GM19025 (cell line): ENCODE measurements at regions not wholly inside any gene's neighbourhood (a gene's known extent, or its start where the extent isn't known, plus 50 kb on each side); places are given as distances from the start of the nearest gene placed in this dataset.

Experiments used
- ATAC-seq: cut with Tn5 transposase; IDR thresholded peaks from one replicate; pipeline ENCODE4 v1.9.1; 2021; ENCODE audit warnings: mild to moderate bottlenecking, low read depth, moderate library complexity; ENCODE audit not compliant: unreplicated experiment

GRCh38 chr5:4150067-4150466, 554.4 kb downstream of the IRX1 start:
- ATAC-seq, result no peak

- ATAC-seq, result no peak
Observed at GRCh38 chr5:4156153-4156552, 560.5 kb downstream of the IRX1 start.

DNA sequence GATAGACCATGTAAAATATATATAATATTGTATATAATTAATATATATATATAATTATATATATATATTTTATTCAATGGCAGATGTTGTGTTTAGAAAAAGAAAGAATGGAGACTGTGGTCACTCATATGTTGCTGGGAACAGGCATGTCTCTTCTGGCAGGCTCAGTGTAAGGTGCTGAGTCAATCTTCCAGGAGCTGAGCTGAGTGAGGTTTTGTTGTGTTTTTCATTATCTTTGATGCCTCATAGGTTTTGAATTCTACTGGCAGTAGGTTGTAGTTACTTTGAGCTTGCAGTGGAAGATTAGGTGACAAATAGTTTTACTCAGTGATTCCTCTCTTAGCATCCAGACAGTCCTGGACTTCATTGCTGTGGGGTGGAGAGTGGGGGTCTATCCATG, 561.3 kb downstream of the IRX1 start:
- ATAC-seq, result no peak

DNA sequence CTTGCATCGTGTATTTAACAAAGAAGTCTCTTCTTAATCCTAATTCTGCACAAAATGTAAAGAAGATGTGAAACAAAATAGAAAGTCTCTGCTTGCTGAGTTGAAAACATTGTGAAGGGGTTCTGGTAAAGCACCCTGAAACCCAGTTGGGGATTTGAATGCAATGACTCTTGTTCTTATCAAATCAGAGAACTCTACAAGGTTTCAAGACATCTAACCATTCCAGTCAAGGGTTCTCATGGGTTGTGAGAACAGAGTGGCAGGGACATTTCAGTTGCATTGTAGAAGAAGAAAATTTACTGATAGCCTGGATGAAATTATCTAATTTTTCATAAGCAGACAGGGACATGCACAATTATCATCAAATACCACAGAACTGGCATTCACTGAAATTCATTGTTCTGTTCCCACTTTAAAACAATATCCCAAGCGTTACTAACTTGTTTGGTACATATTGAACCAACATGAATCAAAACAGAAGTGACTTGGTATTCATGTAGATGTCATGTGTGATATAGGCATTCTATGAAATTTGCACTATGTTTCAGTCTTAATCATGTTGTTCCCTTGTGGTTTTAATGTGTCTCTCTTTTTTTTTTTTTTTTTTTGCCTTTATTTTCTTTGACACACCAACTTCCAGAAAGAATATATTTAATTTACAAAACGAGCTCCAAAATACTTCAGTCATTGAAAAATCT, 563.3 kb downstream of the IRX1 start:
- ATAC-seq, result no peak

- ATAC-seq, result no peak
Observed at GRCh38 chr5:4159681-4160080, 564.0 kb downstream of the IRX1 start.

GRCh38 chr5:4164167-4164566, 568.5 kb downstream of the IRX1 start:
- ATAC-seq, result no peak

- ATAC-seq, result no peak
Observed at GRCh38 chr5:4180703-4181102, 585.1 kb downstream of the IRX1 start.

DNA sequence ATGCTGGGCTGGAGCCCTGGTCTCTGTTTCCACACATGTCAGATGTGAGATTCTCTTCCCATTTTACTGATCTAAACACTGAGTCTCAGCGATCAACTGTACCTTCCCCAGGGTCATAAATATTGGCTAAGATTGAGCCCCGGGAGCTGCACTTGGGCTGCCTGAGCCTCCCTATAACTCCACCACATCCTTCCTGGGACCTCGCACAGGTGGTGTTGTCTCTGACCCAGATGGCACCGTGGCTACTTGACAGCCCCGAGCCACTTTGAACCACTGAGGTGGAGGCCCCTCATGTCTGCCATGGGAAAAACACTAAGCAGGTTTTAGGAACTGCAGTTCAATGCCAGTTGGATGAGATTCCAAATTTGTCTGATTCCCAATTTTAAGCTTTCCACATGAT, 586.5 kb downstream of the IRX1 start:
- no peak for ATAC-seq

DNA sequence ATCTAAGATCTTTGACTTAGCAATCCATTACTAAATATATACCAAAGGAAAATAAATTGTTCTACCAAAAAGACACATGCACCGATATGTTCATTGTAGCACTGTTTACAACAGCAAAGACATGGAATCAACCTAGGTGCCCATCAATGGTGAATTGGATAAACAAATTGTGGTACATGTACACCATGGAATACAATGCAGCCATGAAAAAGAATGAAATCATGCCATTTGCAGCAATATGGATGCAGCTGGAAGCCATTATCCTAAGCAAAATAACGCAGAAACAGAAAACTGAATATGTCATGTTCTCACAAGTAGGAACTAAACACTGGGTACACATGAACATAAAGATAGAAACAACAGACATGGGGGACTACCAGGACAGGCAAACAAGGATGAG, 589.5 kb downstream of the IRX1 start:
- ATAC-seq, result no peak

- ATAC-seq, result no peak
Observed at GRCh38 chr5:4188704-4189103, 593.1 kb downstream of the IRX1 start.

DNA sequence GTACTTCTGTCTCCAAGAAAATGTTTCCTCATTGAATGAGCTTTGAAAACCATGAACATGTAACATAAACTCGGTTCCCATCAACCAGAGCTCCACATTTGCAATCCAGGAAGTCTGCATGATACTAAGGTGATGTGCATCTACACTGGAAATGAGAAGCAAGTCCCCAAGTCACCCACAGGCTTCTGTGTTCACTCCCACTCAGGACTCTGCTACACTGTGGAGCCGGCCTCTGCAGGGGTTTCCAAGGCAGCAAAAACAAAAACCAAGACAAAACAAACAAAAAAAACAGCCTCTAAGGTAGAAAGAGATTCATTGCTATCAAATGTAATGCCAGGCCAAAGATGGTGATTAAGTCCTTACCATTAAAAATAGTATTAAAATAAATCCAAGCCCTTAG, 593.7 kb downstream of the IRX1 start:
- no peak for ATAC-seq

GRCh38 chr5:4191041-4191440, 595.4 kb downstream of the IRX1 start:
- ATAC-seq, result no peak

- ATAC-seq, result no peak
Observed at GRCh38 chr5:4191703-4192102, 596.1 kb downstream of the IRX1 start.

DNA sequence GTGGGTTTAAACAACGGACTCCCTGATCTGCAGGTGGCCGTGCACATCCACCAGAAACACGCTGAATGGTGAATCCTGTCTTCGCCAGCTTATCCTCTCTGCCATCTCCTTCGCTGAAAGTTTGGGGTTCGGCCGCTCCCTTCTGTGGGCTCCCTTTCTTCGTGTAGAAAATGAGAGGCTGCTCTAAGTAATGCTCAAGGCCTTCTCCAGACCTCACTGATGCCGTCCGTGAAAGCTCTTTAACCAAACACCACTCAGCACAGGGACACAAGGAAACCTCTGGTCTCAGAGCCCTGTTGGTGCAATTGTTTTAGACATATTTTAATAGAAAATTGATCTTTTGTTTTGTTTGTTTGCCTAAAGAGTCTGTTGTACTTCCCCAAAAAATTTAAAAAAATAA, 596.5 kb downstream of the IRX1 start:
- ATAC-seq, result no peak

- no peak for ATAC-seq
Observed at GRCh38 chr5:4196744-4197143, 601.1 kb downstream of the IRX1 start.

- ATAC-seq, result no peak
Observed at GRCh38 chr5:4197151-4197550, 601.5 kb downstream of the IRX1 start.

DNA sequence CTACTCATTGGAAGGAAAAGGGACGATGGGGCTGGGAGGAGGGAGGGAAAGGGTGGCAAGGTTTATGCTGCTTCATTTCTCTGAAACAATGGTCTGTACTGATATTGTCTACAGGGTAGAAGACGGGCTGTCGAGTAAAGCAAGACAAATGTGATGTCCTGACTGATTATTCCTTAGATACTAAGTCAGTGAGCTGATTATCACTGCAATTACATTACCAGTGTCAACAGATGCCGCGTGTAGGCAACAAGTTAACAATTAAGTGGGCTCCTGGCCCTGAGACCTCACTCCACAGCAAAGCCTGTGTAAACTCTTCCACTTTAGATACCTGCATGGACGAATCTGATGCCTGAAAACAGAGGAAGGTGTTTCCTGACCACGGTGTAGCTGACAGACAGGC, 602.8 kb downstream of the IRX1 start:
- ATAC-seq, result no peak

- ATAC-seq, result no peak
Observed at GRCh38 chr5:4199049-4199841, 603.6 kb downstream of the IRX1 start.

DNA sequence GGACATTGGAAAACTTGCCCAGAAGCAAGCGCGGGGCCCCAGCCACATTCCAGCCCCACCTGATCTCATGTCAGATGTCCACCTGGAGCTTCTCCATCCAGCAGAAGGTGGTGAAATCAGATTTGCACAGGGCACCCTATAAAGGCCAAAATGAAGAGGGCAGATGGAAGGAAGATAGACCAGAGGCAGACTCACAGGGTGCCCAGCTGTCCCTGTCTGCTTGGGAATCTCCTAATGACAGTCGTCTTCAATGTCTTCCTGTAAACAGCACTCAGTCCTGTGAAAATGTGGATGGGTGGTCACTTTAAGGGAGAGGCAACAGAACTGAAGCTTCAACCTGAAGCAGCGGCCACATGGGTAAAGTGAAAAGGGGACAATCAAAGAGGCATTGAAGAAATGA, 607.5 kb downstream of the IRX1 start:
- no peak for ATAC-seq

DNA sequence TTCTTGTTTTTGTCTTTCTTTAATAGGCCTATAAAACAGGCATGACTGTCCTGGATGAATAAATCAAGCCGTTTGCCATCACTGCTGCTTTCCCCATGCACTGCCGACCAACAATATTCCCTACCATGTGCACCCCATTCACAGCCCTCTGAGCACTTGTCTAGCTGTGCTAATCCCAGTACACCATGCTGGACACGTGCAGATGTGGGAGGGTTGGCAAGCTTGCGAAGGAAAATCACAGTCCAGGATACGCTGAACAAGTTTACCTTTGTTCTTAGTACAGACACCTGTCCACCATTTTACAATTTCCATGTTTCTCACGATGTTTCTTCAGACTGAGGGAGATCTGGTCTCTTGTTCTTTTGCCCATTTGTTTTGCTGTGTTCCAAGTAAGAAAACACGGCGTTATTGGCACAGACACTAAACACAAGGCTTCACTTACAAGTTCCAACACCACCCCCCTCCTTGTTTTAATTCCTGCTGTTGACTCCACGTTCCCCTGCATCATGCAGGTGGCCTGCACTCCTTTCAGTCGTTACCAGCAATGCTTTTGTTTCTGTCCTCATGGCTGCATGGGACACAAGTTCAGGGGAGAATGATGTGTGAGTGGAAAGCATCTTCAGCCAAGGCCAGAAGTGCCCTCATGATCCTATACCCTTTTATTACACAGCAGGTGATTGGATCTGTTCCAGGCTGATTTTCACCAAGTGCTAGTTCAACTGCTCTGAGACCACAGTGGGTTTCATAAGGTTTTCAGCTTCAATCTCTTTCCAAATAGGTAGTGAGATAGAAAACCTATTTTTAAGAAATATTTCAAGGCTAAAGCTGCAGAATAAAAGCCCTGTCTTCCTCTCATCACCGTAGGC, 608.9 kb downstream of the IRX1 start:
- ATAC-seq, result no peak

DNA sequence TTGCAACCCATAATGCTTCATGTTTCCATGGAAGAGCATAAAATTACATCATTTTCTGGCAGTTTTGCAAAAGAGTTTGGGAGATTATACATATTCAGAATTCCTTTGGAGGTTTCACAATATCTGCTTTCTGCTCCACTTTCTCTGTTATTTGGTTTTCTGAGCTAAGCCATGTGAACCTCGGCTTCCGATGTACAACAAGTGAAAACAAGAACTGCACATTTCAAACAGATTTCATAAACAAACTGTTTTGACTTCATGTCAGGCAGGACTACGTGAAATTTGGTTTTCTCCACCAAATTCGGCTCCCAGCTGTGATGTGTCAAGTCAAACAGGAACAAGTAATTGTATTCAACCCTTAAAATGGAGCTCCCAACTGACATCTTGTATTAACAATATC, 609.8 kb downstream of the IRX1 start:
- ATAC-seq, result no peak
